Retinal pigment epithelial cell (primary cell): ENCODE measurements at regions not wholly inside any gene's neighbourhood (a gene's known extent, or its start where the extent isn't known, plus 50 kb on each side); places are given as distances from the start of the nearest gene placed in this dataset.

Source experiments
- DNase-seq: peaks from one replicate; pipeline ENCODE4 v3.0.0-alpha.2; 2010; ENCODE audit warnings: low read depth
- H3K4me3 ChIP-seq: 2 replicates; pipeline ENCODE4 v1.5.1; 2011; ENCODE audit warnings: mild to moderate bottlenecking, low read length, control low read depth, moderate library complexity
- TF ChIP-seq, protein P1 (sequence below): conservative IDR thresholded peaks from 2 replicates; pipeline ENCODE4 v1.5.1; 2011; ENCODE audit warnings: low read depth, low read length, control low read depth, inconsistent platforms

DNA sequence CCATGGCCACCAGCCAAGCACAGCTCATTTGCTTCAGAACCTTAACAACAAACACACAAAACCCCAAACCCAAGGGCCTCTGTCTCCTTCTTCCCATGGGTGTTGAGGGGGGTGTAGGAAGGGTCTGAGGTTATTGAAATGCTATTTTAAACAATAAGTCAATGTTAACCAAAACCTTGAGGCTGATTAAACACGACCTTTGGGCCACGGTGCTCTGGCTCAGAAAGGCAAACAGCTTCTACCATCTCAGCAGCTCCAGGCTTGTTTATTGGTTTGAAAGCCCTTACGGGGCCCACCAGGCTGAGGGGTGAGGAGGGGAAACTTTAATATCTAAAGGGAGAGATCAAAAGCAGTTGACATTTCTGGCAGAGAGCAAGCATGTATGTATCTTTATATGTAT is 185.7 kb upstream of the IRX6 start:
- H3K4me3 ChIP-seq, result no peak overlapping the region
- TF ChIP-seq, protein P1, sequence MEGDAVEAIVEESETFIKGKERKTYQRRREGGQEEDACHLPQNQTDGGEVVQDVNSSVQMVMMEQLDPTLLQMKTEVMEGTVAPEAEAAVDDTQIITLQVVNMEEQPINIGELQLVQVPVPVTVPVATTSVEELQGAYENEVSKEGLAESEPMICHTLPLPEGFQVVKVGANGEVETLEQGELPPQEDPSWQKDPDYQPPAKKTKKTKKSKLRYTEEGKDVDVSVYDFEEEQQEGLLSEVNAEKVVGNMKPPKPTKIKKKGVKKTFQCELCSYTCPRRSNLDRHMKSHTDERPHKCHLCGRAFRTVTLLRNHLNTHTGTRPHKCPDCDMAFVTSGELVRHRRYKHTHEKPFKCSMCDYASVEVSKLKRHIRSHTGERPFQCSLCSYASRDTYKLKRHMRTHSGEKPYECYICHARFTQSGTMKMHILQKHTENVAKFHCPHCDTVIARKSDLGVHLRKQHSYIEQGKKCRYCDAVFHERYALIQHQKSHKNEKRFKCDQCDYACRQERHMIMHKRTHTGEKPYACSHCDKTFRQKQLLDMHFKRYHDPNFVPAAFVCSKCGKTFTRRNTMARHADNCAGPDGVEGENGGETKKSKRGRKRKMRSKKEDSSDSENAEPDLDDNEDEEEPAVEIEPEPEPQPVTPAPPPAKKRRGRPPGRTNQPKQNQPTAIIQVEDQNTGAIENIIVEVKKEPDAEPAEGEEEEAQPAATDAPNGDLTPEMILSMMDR, result no peak
- no peak for DNase-seq

DNA sequence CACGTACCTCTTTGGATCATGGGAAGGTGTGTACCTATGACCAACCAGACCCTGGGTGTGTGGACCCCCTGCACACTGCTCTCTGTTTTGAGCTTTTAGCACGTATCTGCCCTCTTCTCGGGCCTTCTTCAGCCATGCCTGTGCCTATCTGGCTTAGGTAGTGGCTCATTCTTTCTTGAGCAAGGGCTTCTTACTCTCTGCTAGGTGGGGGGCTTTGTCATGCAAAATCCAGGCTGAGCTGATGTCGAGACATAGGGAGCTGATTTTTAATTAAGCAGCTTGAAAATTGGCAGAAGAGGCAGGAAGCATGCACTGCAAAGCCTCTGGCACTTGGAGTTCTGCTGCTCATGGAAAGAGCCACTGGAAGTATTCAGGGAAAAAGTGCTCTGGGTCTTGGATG is 181.6 kb upstream of the IRX6 start:
- H3K4me3 ChIP-seq, result no peak overlapping the region
- DNase-seq, result no peak
- TF ChIP-seq, protein P1, result no peak

DNA sequence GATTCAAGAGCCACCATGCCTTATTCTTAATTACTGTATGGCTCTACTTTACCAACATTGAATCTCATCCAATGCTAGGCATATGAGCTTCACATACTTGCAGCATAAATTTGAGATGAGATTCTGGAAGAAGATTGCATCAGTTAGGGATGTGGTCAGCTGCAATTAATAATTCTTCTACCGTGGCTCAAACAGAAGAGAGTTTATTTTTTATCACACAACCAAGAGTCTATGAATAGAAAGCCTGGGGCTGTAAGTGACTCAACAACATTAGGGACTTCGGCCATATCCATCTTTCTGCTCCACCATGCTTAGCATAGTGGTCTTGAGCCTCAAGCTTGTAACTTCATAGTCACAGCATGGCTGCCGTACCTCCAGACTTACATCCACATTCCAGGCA is 179.4 kb upstream of the IRX6 start:
- no peak overlapping the region for H3K4me3 ChIP-seq
- TF ChIP-seq, protein P1, result no peak
- no peak for DNase-seq

DNA sequence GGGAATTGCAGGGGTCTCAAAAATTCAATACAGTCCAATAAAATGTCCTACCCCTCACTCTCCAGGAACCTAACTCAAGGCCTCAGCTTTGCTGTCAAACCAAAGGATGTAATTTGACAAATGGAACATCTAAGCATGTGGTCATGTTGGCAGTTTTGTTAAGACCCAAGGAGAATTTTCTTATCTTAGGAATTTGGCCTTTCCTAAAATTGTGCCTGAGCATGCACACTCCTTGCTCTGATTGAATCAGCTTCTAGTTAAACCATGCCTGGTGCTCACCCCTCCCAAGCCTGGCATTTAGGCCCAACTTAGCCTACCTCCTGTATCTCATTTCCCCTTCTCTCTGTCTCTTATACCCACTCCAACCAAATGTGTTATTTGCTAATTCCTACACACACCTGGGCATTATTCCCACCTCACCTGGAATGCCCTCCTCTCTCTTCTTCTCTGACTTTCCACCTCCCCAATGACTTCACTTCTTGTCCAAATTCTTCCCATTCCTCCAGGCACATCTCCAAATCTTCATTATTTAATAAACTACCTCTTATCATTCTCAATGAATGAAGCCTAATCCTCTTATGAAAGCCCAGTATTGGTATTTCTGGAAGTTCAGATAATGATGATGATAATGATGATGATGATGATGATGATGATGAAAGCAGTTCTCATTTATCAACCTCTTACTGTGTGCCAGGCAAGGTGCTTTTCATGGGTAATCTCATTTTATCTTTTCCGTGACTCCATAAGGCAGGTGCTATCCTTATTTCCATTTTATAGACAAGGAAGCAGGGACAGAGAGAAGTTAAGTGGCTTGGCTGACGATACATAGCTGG is 178.0 kb upstream of the IRX6 start:
- DNase-seq, result no peak
- TF ChIP-seq, protein P1, result no peak
- no peak overlapping the region for H3K4me3 ChIP-seq

DNA sequence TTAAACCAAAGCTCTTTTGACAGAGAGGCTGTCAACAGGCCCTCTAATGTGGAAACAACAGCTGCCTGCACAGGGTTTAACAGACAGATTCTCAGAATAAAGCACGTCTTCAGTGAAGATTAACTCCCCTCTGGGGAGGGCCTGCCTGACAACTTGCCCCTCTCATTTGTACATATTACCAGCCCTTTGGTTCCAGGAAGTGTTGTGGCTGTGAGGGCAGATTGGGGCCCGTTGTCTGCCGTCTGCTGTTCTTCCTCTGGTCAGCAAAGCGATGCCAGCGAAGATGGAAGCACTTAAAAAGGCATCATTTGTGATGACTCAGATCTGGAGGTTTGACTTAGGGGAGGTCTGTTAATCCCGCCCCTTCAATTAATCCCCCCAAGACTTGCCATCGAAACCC is 177.0 kb upstream of the IRX6 start:
- no peak for DNase-seq
- TF ChIP-seq, protein P1, result no peak
- H3K4me3 ChIP-seq, result no peak overlapping the region

DNA sequence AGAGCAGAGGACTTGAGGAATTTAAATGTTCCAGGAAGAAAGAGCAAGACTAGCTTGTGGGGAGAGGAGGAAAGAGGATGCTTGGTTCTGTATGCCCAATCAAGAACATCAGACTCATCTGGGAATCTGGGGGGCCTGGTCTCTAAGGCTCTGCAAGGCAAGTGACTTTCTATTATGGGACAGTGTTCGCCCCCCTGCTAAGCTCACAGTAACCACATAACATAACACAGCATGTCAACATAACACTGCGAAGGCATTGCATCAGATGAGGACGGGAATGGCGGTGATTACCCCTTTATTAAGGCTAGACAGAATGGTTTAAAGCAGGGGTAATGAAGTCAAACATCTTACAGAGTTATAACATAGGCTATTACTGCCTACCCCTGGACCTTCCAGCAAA is 176.6 kb upstream of the IRX6 start:
- TF ChIP-seq, protein P1, result no peak

DNA sequence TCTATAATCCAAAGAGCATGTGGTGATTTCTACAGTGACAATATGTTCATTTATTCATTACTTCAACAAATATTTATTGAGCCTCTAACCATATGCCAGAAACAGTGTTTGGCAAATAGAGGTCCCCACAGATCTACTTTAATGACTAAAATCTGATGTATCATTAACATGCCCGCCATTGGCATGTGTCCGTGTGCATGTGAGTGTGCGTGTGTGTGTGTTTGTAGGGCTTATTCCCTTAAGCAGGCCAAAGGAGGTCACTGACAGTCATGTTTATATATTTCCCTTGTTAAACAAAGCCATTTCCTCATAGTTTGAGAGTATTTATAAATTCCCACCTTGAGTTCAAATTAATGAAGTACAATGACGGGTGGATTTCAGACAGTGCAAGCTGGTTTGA is 174.4 kb upstream of the IRX6 start:
- TF ChIP-seq, protein P1, result no peak
- no peak overlapping the region for H3K4me3 ChIP-seq
- DNase-seq, result no peak

More for the DNA sequence above, 176.6 kb upstream of the IRX6 start:
- no peak overlapping the region for H3K4me3 ChIP-seq
- no peak for DNase-seq
